Esophagus (tissue), 2 donors: ENCODE measurements at regions not wholly inside any gene's neighbourhood (a gene's known extent, or its start where the extent isn't known, plus 50 kb on each side); places are given as distances from the start of the nearest gene placed in this dataset.

Experiments
- H3K27ac ChIP-seq, 2 donors: one replicate each; pipeline ENCODE4 v1.5.1; 2013; ENCODE audit warnings: low read depth in 2 of 2, mild to moderate bottlenecking in 2 of 2, inconsistent platforms in 1 of 2, low read length in 1 of 2, moderate library complexity in 1 of 2
- H3K27me3 ChIP-seq, 2 donors: one replicate each; pipeline ENCODE4 v1.6.1; 2013; ENCODE audit warnings: low read length in 2 of 2, control low read depth in 1 of 2, mild to moderate bottlenecking in 1 of 2; ENCODE audit not compliant: insufficient read depth in 2 of 2, control insufficient read depth in 1 of 2
- H3K36me3 ChIP-seq, 2 donors: one replicate each; pipeline ENCODE4 v1.6.1; 2013; ENCODE audit warnings: low read length in 1 of 2; ENCODE audit not compliant: control insufficient read depth in 2 of 2, insufficient read depth in 2 of 2
- H3K4me1 ChIP-seq, 2 donors: one replicate each; pipeline ENCODE4 v1.6.1; 2013; ENCODE audit warnings: low read length in 1 of 2; ENCODE audit not compliant: control insufficient read depth in 2 of 2, insufficient read depth in 2 of 2
- H3K4me3 ChIP-seq, 2 donors: one replicate each; pipeline ENCODE4 v1.5.1; 2013; ENCODE audit warnings: low read length in 2 of 2, mild to moderate bottlenecking in 2 of 2, low read depth in 1 of 2, moderate library complexity in 1 of 2
- H3K9me3 ChIP-seq, 2 donors: one replicate each; pipeline ENCODE4 v1.6.1; 2013; ENCODE audit warnings: mild to moderate bottlenecking in 2 of 2, low read depth in 1 of 2, low read length in 1 of 2, moderate library complexity in 1 of 2; ENCODE audit not compliant: control insufficient read depth in 2 of 2, insufficient read depth in 1 of 2
- WGBS, 2 donors: extraction: QIAGEN DNeasy Blood & Tissue Kit; methylation state at CpG; one replicate each; pipeline ENCODE4 v1.1.7; 2013; 5-methylcytosine and 5-hydroxymethylcytosine counted together
- donor health status: healthy with polysubstance abuse.
- donor health status: Bipolar disorder and iron deficiency.

DNA sequence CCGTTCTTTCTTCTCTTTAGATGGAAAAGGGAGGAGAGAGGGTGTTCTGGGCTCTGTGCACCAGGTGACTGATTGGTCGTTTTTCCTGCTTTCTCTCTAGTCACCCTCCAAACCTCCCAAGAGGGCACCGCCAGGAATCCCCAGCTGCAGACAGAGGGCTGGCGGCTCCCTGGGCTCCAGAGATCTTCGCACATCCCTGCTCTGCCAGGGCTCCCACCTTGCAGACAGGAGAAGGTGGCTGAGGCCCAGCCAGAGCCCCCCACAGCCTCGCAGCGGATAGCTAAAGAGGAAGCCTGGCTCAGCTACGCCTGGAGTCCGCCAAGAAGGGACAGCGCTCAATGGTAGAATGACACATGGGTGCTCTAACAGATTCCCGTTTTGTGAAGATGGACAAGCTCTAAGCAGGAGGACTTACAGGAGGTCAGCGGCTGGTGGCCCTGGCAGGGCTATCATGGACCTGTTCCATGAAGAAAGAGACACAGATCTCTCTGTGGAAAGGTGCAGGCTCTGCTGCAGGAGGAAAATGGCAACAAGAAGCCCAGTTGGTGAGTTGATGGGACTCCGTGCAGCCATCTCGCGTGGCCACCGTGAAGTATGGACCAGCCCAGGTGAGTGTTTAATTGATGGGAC, 976.9 kb downstream of the BRD1 start:
- Histone ChIP-seq H3K27me3 (no peaks in the 10 kb centered on the region), H3K4me1 (no peaks in the 10 kb centered on the region), H3K4me3 (no peak overlapping the region), H3K27ac (no peak overlapping the region), H3K36me3 (no peaks in the 10 kb centered on the region), H3K9me3 (no peaks in the 10 kb centered on the region)
- 83 to 89% methylated on average over 15 to 16 of the region's 16 CpGs for WGBS, 2 donors

DNA sequence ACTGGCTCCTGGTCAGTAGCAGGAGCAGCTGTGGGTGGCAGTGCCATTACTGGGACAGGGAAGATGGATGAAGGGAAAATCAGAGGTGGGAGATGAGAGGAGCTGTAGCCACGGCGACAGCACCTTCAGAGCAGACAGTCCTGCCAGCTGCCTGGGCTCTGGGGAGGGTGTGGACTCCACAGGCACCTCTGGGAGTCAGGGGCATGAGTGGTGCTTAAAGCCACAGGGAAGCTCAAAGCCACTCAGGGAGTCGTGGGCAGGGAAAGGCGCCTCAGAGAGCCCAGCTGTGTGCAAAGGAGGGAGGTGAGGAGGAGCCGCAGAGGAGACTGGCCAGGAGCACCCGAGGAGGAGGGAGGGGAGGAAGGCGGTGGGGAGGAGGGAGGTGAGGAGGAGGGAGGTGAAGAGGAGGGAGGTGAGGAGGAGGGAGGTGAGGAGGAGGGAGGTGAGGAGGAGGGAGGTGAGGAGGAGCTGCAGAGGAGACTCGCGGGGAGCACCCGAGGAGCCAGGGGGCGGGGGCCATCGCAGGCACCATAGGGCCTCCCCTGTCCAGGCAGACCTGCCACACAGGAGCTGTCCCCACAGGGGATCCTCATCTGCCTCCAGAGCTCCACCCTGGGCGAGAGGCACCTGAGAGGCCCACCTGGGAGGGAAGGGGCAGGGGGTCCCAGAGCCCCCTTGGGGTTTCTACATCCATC, 977.6 kb downstream of the BRD1 start:
- H3K4me1 ChIP-seq, result no peaks in the 10 kb centered on the region
- no peaks in the 10 kb centered on the region for H3K9me3 ChIP-seq
- H3K27ac ChIP-seq, result no peak overlapping the region
- 66 to 68% methylated on average over 12 of the region's 13 CpGs for WGBS, 2 donors
- H3K36me3 ChIP-seq, result no peaks in the 10 kb centered on the region
- no peak overlapping the region for H3K4me3 ChIP-seq
- H3K27me3 ChIP-seq, result no peaks in the 10 kb centered on the region

DNA sequence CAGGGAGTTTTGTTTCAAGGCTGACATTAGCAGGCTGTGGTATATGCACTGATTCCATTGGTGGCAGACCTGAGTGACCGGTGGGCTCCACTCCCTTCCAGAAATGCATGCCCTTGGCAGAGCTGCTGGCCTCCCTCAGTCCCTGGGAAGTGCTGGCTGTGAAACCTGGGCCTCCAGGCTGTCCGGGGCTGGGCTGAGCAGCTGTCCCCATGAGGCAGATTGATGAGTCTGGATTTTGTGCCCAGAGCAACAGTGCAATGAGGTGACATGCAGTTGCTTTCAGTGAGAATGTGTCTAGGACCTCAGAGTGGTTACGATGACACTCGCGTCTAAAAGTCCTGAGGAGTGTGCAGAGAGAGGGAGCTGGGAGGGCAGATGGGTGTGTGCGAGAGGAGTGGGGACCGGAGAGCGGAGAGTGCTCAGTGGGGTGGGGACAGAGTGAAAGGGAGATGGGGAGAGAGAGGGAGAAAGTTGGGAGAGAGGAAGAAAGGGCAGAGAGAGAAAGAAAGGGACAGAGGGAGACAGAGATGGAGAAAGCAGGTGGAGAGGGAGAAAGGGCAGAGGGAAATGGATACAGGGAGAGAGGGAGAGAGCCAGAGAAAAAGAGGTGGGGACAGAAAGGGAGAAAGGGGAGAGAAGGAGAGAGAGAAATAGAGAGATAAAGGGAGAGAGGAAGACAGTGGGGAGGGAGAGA, 978.3 kb downstream of the BRD1 start:
- Histone ChIP-seq H3K4me3 (no peak overlapping the region), H3K9me3 (no peaks in the 10 kb centered on the region), H3K4me1 (no peaks in the 10 kb centered on the region), H3K27me3 (no peaks in the 10 kb centered on the region), H3K27ac (no peak overlapping the region), H3K36me3 (no peaks in the 10 kb centered on the region)
- 47 to 52% methylated on average over 8 of the region's 8 CpGs for WGBS, 2 donors

DNA sequence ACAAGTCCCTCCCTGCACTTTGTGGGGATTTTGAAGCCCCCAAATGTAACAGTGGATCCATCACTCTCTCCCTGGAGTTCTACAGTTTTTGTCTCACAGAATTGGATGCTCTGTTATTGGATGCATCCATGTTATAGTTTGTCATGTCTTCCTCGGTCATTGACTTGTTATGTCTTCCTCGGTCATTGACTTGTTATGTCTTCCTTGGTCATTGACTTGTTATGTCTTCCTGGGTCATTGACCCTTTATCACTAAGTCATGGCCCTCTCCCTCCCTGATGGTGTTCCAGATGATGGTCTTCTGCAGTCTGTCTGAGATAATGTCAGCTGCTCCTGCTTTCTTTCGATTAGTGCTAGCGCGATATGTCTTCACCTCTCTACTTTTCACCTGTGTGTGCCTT, 981.5 kb downstream of the BRD1 start:
- no peaks in the 10 kb centered on the region for H3K36me3 ChIP-seq
- H3K4me1 ChIP-seq, result no peaks in the 10 kb centered on the region
- 88 to 89% methylated on average over 5 of the region's 5 CpGs for WGBS, 2 donors
- no peaks in the 10 kb centered on the region for H3K27me3 ChIP-seq
- no peak overlapping the region for H3K27ac ChIP-seq
- H3K4me3 ChIP-seq, result no peak overlapping the region
- no peaks in the 10 kb centered on the region for H3K9me3 ChIP-seq

DNA sequence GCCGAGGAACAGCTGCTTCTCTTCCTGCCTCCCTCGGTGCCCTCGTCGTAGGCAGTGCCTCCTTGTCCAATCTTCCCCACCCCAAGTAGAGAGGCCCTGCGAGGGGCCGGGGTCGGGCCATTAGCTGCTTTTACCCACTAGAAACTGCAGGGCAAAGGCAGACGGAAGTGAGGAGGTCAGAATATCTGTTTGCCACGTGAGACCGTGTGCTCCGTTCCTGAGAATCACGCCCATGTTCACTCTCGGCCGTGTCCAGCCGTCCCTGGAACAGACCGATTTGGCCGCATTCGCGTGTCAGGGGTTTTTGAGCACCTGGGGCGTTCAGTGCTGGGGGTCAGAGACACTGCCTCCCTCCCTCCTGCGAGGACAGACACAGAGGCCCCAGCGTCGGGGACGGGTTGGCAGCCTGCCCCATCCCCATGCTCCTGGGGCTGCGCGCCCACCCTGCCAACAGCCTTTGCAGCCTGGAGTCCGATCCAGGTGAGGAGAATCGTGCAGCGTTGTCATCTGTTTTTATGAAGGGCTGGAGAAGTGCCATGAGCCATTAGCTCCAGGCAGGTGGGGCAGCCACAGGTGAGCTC, 982.2 kb downstream of the BRD1 start:
- H3K4me3 ChIP-seq, result no peak overlapping the region
- no peaks in the 10 kb centered on the region for H3K27me3 ChIP-seq
- H3K9me3 ChIP-seq, result no peaks in the 10 kb centered on the region
- no peaks in the 10 kb centered on the region for H3K4me1 ChIP-seq
- no peak overlapping the region for H3K27ac ChIP-seq
- WGBS, 2 donors, result 84 to 86% methylated on average over 28 to 29 of the region's 29 CpGs
- no peaks in the 10 kb centered on the region for H3K36me3 ChIP-seq

DNA sequence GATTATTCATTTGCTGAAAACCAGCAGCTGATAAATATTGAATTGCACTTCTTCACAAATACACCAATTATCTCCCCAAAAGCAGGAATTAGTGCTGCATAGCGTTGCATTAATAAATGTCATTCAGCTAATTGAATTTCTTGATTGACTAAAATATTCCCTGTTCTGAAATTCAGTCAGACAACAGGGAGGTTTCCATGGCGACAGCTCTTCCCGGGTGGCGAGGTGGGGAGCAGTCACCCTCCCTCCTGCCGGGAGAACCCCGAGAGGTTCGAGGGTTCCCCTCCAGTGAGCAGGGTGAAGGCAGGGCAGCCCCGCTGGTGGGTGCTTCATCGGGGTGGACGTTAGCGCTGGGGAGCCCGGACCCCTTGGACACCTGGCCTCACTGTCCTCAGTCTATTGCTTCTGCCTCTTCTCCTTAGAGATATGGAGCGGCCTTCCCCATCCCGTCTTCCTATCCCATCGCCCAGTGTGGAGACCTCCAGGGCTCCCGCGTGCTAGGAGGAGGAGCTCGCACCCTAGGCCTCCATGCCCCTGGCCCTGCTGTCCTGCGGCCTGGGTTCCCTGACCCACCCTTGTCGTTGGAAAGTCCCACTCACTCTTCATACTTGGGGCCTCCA, 983.5 kb downstream of the BRD1 start:
- Histone ChIP-seq H3K36me3 (no peaks in the 10 kb centered on the region), H3K27me3 (no peaks in the 10 kb centered on the region), H3K27ac (no peak overlapping the region), H3K9me3 (no peaks in the 10 kb centered on the region), H3K4me3 (no peak overlapping the region), H3K4me1 (no peaks in the 10 kb centered on the region)
- 78 to 80% methylated on average over 20 of the region's 20 CpGs for WGBS, 2 donors

DNA sequence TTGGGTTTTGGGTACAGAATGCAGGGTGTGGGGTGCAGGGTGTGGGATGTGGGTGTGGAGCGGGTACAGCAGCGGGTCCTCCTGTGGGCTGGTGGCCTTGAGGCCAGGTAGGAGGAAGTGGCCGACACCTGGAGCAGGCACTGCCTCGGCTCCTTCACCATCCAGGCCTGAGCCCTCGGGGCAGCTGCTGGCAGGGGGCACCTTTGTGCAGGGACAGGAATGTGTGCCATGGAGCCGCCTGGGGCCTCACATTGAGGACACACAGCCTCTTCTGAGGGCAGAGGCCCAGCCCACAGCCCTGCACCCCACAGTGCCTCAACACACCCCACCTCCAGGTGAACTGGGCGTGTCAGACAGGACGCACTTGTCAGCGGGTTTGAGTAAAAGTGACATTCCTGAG, 984.0 kb downstream of the BRD1 start:
- no peaks in the 10 kb centered on the region for H3K4me1 ChIP-seq
- 57 to 58% methylated on average over 8 to 9 of the region's 9 CpGs for WGBS, 2 donors
- H3K27ac ChIP-seq, result no peak overlapping the region
- H3K9me3 ChIP-seq, result no peaks in the 10 kb centered on the region
- H3K27me3 ChIP-seq, result no peaks in the 10 kb centered on the region
- H3K4me3 ChIP-seq, result no peak overlapping the region
- H3K36me3 ChIP-seq, result no peaks in the 10 kb centered on the region

DNA sequence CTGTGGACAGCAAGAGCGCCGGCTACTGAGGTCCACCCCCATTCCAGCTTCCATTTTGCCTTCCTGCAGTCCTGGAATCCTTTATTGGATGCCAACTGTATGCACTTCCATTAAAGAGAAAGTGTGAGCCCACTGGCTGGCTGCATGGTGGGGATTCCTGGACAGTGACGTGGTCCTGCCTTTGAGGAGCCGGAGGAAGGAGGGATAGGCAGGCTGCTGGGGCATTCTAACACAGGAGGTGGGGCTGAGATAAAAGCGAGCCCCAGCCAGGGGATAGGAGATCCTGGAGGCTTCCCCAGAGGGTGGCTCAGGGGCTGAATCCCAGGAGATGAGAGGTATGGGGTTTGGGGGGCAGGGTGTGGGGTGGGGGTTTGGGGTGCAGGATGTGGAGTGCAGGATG, 984.7 kb downstream of the BRD1 start:
- Histone ChIP-seq H3K27me3 (no peaks in the 10 kb centered on the region), H3K4me3 (no peak overlapping the region), H3K9me3 (no peaks in the 10 kb centered on the region), H3K27ac (no peak overlapping the region), H3K36me3 (no peaks in the 10 kb centered on the region), H3K4me1 (no peaks in the 10 kb centered on the region)
- 66 to 69% methylated on average over 5 of the region's 5 CpGs for WGBS, 2 donors

DNA sequence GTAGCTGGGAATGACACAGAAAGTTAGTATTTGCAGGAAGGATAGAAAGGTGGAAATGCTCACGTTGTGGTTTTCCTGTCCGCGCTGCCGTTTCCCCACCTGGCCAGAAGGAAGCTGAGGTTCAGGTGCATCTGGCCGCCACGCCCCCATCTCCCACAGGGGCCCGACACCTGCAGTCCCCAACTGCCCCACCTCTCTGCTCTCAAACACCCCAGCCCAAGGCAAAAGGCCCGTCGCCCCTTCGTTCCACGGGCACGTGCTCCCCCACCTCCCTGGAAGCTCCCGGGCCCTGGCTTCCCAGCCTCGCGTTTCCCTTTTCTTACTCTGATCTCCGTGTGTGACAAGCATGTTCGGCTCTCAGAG, 985.1 kb downstream of the BRD1 start:
- no peaks in the 10 kb centered on the region for H3K27me3 ChIP-seq
- no peak overlapping the region for H3K4me3 ChIP-seq
- 62 to 73% methylated on average over 17 of the region's 17 CpGs for WGBS, 2 donors
- peaks cover 0 to under 1% of the 10 kb centered on the region in 2 donors for H3K9me3 ChIP-seq
- no peak overlapping the region for H3K27ac ChIP-seq
- H3K4me1 ChIP-seq, result no peaks in the 10 kb centered on the region
- H3K36me3 ChIP-seq, result no peaks in the 10 kb centered on the region
